Smooth muscle cell (in vitro differentiated cells): ENCODE measurements at regions not wholly inside any gene's neighbourhood (a gene's known extent, or its start where the extent isn't known, plus 50 kb on each side); places are given as distances from the start of the nearest gene placed in this dataset.

Source experiments
- DNase-seq: peaks from one replicate; lab custom pipeline; 2025; ENCODE audit not compliant: unreplicated experiment; lab: John Stamatoyannopoulos, UW
- H2AFZ ChIP-seq: fragments of 200-600 bp; sonication (generic); 2 replicates; pipeline ENCODE4 v1.6.0; 2016; ENCODE audit warnings: antibody characterized with exemption, low read depth, mild to moderate bottlenecking
- H3F3A ChIP-seq: fragments of 200-600 bp; sonication (generic); 2 replicates; pipeline ENCODE4 v1.6.0; 2017; ENCODE audit warnings: antibody characterized with exemption, low read depth
- H3K27ac ChIP-seq: fragments of 200-600 bp; sonication (generic); 2 replicates; pipeline ENCODE4 v1.5.1; 2016; ENCODE audit warnings: low read depth, mild to moderate bottlenecking
- H3K27me3 ChIP-seq: fragments of 200-600 bp; sonication (generic); 2 replicates; pipeline ENCODE4 v1.6.1; 2016; ENCODE audit warnings: low read depth, mild to moderate bottlenecking
- H3K36me3 ChIP-seq: fragments of 200-600 bp; sonication (generic); 2 replicates; pipeline ENCODE4 v1.5.1; 2016; ENCODE audit warnings: low read depth
- H3K4me1 ChIP-seq: fragments of 200-600 bp; sonication (generic); 2 replicates; pipeline ENCODE4 v1.5.1; 2016; ENCODE audit warnings: low read depth
- H3K4me2 ChIP-seq: fragments of 200-600 bp; sonication (generic); 2 replicates; pipeline ENCODE4 v1.6.0; 2016; ENCODE audit warnings: mild to moderate bottlenecking
- H3K4me3 ChIP-seq: fragments of 200-600 bp; sonication (generic); 2 replicates; pipeline ENCODE4 v1.5.1; 2016; ENCODE audit warnings: mild to moderate bottlenecking
- H3K79me2 ChIP-seq: fragments of 200-600 bp; sonication (generic); 2 replicates; pipeline ENCODE4 v1.6.0; 2016; ENCODE audit warnings: low read depth, mild to moderate bottlenecking
- H3K9ac ChIP-seq: fragments of 200-600 bp; sonication (generic); 2 replicates; pipeline ENCODE4 v1.6.0; 2016; ENCODE audit warnings: low read depth
- H3K9me3 ChIP-seq: fragments of 200-600 bp; sonication (generic); replicated peaks from 2 replicates; pipeline ENCODE4 v1.5.1; 2016; ENCODE audit warnings: low read depth
- H4K20me1 ChIP-seq: fragments of 200-600 bp; sonication (generic); 2 replicates; pipeline ENCODE4 v1.6.0; 2016; ENCODE audit warnings: low read depth
- WGBS: methylation state at CpG from one replicate; pipeline ENCODE4 v1.1.7; 2016; ENCODE audit warnings: low lambda C conversion rate; 5-methylcytosine and 5-hydroxymethylcytosine counted together
- TF ChIP-seq, protein P1 (sequence below): fragments of 200-600 bp; sonication (generic); IDR thresholded peaks from 2 replicates; pipeline ENCODE4 v1.5.1; 2017; ENCODE audit warnings: borderline replicate concordance, mild to moderate bottlenecking, antibody characterized with exemption; ENCODE audit not compliant: insufficient read depth, poor library complexity, severe bottlenecking

DNA sequence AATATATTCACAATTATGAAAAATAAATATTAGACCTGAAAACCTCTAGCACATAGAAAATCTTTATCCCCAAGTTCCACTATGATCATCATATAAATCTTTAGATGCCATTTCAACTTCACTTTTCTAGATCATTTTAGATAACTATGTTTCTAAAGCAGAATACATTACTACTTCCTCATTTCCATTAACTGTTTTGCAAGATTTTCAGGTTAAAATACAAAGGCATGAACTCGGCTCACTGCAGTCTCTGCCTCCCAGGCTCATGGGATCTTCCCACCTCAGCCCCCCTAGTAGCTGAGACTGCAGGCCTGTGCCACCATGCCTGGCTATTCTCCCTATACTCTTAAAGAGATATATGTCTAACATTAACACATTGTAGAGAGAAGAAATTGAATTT is 1365.9 kb upstream of the AGA start:
- H3K36me3 ChIP-seq, result no peaks in the 10 kb centered on the region
- H3K4me3 ChIP-seq, result no peak overlapping the region
- no peak overlapping the region for H2AFZ ChIP-seq
- H3K27me3 ChIP-seq, result no peaks in the 10 kb centered on the region
- H3K79me2 ChIP-seq, result no peaks in the 10 kb centered on the region
- TF ChIP-seq, protein P1, sequence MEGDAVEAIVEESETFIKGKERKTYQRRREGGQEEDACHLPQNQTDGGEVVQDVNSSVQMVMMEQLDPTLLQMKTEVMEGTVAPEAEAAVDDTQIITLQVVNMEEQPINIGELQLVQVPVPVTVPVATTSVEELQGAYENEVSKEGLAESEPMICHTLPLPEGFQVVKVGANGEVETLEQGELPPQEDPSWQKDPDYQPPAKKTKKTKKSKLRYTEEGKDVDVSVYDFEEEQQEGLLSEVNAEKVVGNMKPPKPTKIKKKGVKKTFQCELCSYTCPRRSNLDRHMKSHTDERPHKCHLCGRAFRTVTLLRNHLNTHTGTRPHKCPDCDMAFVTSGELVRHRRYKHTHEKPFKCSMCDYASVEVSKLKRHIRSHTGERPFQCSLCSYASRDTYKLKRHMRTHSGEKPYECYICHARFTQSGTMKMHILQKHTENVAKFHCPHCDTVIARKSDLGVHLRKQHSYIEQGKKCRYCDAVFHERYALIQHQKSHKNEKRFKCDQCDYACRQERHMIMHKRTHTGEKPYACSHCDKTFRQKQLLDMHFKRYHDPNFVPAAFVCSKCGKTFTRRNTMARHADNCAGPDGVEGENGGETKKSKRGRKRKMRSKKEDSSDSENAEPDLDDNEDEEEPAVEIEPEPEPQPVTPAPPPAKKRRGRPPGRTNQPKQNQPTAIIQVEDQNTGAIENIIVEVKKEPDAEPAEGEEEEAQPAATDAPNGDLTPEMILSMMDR, result no peak
- no peak overlapping the region for H3K9ac ChIP-seq
- H3K27ac ChIP-seq, result no peak overlapping the region
- WGBS, result 96% methylated on average over 1 of the region's 1 CpG
- no peaks in the 10 kb centered on the region for H3K4me1 ChIP-seq
- H4K20me1 ChIP-seq, result no peaks in the 10 kb centered on the region
- no peaks in the 10 kb centered on the region for H3F3A ChIP-seq
- DNase-seq, result no peak
- H3K9me3 ChIP-seq, result no peaks in the 10 kb centered on the region
- no peak overlapping the region for H3K4me2 ChIP-seq

DNA sequence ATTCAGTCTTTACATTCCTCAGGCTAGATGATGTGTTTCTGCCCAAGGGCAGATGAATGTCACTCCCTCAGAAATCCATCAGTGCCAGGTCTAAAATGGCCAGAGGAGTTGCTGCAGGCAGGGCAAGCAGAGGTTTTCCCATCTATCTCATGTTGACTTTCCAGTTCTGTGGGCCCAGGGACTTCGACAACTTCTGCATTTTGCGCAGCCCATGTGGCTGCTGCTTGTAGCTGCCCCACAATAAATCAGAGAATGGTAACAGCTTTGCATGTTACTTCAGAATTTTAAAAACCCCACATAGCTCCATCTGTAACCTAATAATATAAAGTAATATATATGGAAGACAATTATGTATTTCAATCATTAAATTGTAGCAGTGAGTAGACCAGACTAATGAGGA is 1367.7 kb upstream of the AGA start:
- Histone ChIP-seq H3K4me3 (no peak overlapping the region), H3K27ac (no peak overlapping the region), H4K20me1 (no peaks in the 10 kb centered on the region), H2AFZ (no peak overlapping the region), H3K9me3 (no peaks in the 10 kb centered on the region), H3K9ac (no peak overlapping the region), H3K4me1 (no peaks in the 10 kb centered on the region), H3K4me2 (no peak overlapping the region), H3K27me3 (no peaks in the 10 kb centered on the region), H3K36me3 (no peaks in the 10 kb centered on the region), H3K79me2 (no peaks in the 10 kb centered on the region), H3F3A (no peaks in the 10 kb centered on the region)
- no peak for DNase-seq
- 90% methylated on average over 2 of the region's 2 CpGs for WGBS
- TF ChIP-seq, protein P1, result no peak

DNA sequence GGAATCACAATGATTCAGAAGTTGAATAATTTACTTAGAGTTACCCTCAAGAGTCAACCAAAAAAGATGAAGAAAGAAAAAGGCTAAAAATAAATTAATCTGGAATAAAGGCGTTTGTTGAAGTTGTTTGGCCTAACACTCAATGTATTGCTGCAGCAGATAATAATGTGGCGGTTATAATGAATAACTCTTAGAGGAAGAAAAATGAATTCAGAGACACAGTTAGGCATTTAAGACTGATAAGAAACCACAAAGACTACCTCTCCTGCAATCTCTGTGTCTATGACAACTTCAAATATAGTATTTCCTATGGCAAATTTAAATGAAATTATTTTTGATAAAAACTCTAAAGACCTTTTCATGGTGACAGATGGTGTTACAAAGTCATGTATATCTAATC is 1369.1 kb upstream of the AGA start:
- Histone ChIP-seq H4K20me1 (no peaks in the 10 kb centered on the region), H3K4me3 (no peak overlapping the region), H3K4me1 (no peaks in the 10 kb centered on the region), H3K9ac (no peak overlapping the region), H3K79me2 (no peaks in the 10 kb centered on the region), H3F3A (no peaks in the 10 kb centered on the region), H2AFZ (no peak overlapping the region), H3K36me3 (no peaks in the 10 kb centered on the region), H3K4me2 (no peak overlapping the region), H3K27me3 (no peaks in the 10 kb centered on the region), H3K27ac (no peak overlapping the region), H3K9me3 (no peaks in the 10 kb centered on the region)
- no peak for DNase-seq
- TF ChIP-seq, protein P1, result no peak
- WGBS, result 92% methylated on average over 2 of the region's 2 CpGs

DNA sequence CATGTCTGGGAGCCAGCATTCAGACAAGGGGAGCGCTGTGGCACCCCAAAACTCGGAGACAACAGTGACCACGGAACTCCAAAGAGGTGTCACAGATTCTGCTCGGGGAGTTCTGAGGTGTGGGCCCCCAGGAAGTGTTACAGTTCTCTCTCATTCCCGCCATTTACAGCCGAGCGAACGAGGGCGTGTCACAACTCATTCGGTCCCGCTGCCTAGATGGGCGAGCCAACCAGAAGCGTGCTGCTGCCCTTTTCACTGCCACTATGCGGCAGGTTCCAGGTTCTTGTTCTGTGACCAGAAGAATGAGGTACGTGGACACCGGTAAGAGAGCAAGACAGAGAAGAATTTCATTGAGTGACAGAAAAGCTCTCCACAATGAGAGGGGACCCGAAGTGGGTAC is 1370.6 kb upstream of the AGA start:
- Histone ChIP-seq H3K4me1 (no peaks in the 10 kb centered on the region), H3F3A (no peaks in the 10 kb centered on the region), H4K20me1 (no peaks in the 10 kb centered on the region), H3K79me2 (no peaks in the 10 kb centered on the region), H3K4me2 (no peak overlapping the region), H3K27me3 (no peaks in the 10 kb centered on the region), H3K4me3 (no peak overlapping the region), H3K27ac (no peak overlapping the region), H3K9ac (no peak overlapping the region), H2AFZ (no peak overlapping the region), H3K36me3 (no peaks in the 10 kb centered on the region), H3K9me3 (no peaks in the 10 kb centered on the region)
- 97% methylated on average over 17 of the region's 17 CpGs for WGBS
- DNase-seq, result no peak
- TF ChIP-seq, protein P1, result no peak
